Keratinocyte (primary cell): ENCODE measurements at regions not wholly inside any gene's neighbourhood (a gene's known extent, or its start where the extent isn't known, plus 50 kb on each side); places are given as distances from the start of the nearest gene placed in this dataset.

Experiments
- DNase-seq: peaks from one replicate; pipeline ENCODE4 v3.0.0-alpha.2; 2011; ENCODE audit warnings: low read depth, missing footprints, low spot score
- FAIRE-seq: peaks from 2 replicates; lab custom pipeline; 2011; peaks lifted over from hg19 to GRCh38; lab: Jason Lieb, UNC
- H2AFZ ChIP-seq: 2 replicates; pipeline ENCODE4 v1.6.0; 2012; ENCODE audit warnings: low read length, control low read depth, inconsistent platforms; ENCODE audit not compliant: control insufficient read depth
- H3K27ac ChIP-seq: 2 replicates; pipeline ENCODE4 v1.5.1; 2011; ENCODE audit warnings: low read length; ENCODE audit not compliant: control insufficient read depth, insufficient read depth
- H3K27me3 ChIP-seq: 3 replicates; pipeline ENCODE4 v1.6.0; 2011; ENCODE audit warnings: low read length; ENCODE audit not compliant: control insufficient read depth, insufficient read depth; ENCODE audit errors: extremely low read depth
- H3K36me3 ChIP-seq, 2 experiments: 2 replicates in 1 of 2; 3 replicates in 1 of 2; pipeline ENCODE4 v1.5.1; 2011; ENCODE audit warnings: low read length in 2 of 2, mild to moderate bottlenecking in 1 of 2; ENCODE audit not compliant: control insufficient read depth in 2 of 2, insufficient read depth in 2 of 2; ENCODE audit errors: extremely low read depth in 1 of 2
- H3K4me1 ChIP-seq: 3 replicates; pipeline ENCODE4 v1.5.1; 2011; ENCODE audit warnings: low read length; ENCODE audit not compliant: control insufficient read depth, insufficient read depth; ENCODE audit errors: extremely low read depth
- H3K4me2 ChIP-seq: 3 replicates; pipeline ENCODE4 v1.6.0; 2011; ENCODE audit warnings: low read depth, low read length; ENCODE audit not compliant: control insufficient read depth, insufficient read depth; ENCODE audit errors: extremely low read depth
- H3K4me3 ChIP-seq, 3 experiments: fragments of 200-600 bp in 1 of 3; sonication (generic) in 1 of 3; 2 replicates in 2 of 3; 3 replicates in 1 of 3; pipeline ENCODE4 v1.5.1; 2011 to 2016; ENCODE audit warnings: low read length in 3 of 3, mild to moderate bottlenecking in 3 of 3, control low read depth in 2 of 3, inconsistent platforms in 1 of 3, low read depth in 1 of 3, mixed read lengths in 1 of 3, mixed run types in 1 of 3, moderate library complexity in 1 of 3; ENCODE audit not compliant: control insufficient read depth in 2 of 3, insufficient read depth in 2 of 3; ENCODE audit errors: extremely low read depth in 1 of 3
- H3K79me2 ChIP-seq: 2 replicates; pipeline ENCODE4 v1.6.0; 2012; ENCODE audit warnings: low read length; ENCODE audit not compliant: control insufficient read depth, insufficient read depth
- H3K9ac ChIP-seq: 3 replicates; pipeline ENCODE4 v1.6.0; 2011; ENCODE audit warnings: low read length; ENCODE audit not compliant: control insufficient read depth, insufficient read depth; ENCODE audit errors: extremely low read depth
- H3K9me1 ChIP-seq: 3 replicates; pipeline ENCODE4 v1.6.0; 2011; ENCODE audit warnings: low read length; ENCODE audit not compliant: control insufficient read depth, insufficient read depth; ENCODE audit errors: extremely low read depth
- H3K9me3 ChIP-seq: 2 replicates; pipeline ENCODE4 v1.5.1; 2012; ENCODE audit warnings: low read depth, low read length; ENCODE audit not compliant: control insufficient read depth
- H4K20me1 ChIP-seq: 3 replicates; pipeline ENCODE4 v1.6.0; 2011; ENCODE audit warnings: low read length; ENCODE audit not compliant: control insufficient read depth, insufficient read depth; ENCODE audit errors: extremely low read depth
- EZH2 ChIP-seq: IDR thresholded peaks from one replicate; pipeline ENCODE4 v1.6.1; 2012; ENCODE audit warnings: inconsistent platforms, mild to moderate bottlenecking, low read length, moderate library complexity
- dilution Hi-C: fragments of 300-500 bp; cut with MboI; formaldehyde crosslinking; loops from one replicate; pipeline ENCODE4 v1.7.0; 2020; ENCODE audit warnings: low sequenced_read_pairs; ENCODE audit not compliant: extremely low pct_ligation_motif_present
- TF ChIP-seq, protein P1 (sequence below), 3 experiments: IDR thresholded peaks in 1 of 3; conservative IDR thresholded peaks in 1 of 3; optimal IDR thresholded peaks in 1 of 3; 2 replicates in 2 of 3; 3 replicates in 1 of 3; pipeline versions ENCODE3 to v1.5.1; 2011; ENCODE audit warnings: low read length in 3 of 3, mild to moderate bottlenecking in 3 of 3, moderate library complexity in 2 of 3, control low read depth in 1 of 3, inconsistent platforms in 1 of 3; ENCODE audit not compliant: insufficient read depth in 2 of 3; ENCODE audit errors: extremely low read depth in 1 of 3

DNA sequence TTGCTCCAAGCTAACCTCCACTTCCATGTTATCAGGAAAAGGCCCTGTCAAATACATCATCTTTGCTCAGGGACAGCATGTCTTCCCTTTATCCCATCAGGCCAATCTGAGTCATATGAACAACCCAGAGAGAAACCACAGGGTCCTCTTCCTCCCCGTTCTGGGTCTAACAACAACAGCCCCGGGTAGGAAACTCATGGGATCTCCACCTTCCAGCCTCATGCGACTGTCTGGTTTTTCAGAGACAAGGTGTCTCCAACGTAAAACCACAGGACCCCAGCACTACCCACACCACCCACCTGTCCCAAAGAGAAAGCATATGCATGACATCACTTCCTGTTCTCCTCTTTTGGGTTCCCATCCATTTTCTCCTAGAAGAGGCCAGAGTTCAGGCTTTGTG is 217.9 kb downstream of the ENC1 start:
- dilution Hi-C loops: no loop called here
- no peak for FAIRE-seq

DNA sequence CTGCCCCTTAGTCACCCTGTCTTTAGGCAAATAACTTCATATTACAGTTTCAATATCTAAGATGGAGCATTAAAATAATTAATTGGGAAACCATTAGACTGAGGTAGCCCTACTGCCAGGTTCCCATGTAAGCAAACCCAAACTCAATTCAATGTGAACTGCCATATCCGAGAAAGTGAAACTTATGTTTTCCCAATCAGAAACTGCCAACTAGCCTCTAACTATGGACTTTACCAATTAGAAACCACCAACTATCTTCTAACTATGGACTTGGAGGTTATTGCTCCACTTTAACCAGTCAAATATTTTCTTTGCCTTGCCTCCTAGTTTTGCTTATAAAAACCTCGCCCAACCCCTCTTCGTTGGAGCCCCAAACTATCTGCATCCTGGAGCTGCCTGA is 218.5 kb downstream of the ENC1 start:
- Histone ChIP-seq H3K27me3 (no peaks in the 10 kb centered on the region), H3K36me3 (no peaks in the 10 kb centered on the region), H3K79me2 (no peaks in the 10 kb centered on the region), H3K9me1 (no peaks in the 10 kb centered on the region), H4K20me1 (no peaks in the 10 kb centered on the region), H3K4me3 (no peak overlapping the region), H3K4me2 (no peak overlapping the region), H3K4me1 (peaks cover 4% of the 10 kb centered on the region), H3K9ac (no peak overlapping the region), H3K9me3 (no peaks in the 10 kb centered on the region), H2AFZ (no peak overlapping the region), H3K27ac (no peak overlapping the region)
- TF ChIP-seq EZH2: no peak
- TF ChIP-seq, protein P1, sequence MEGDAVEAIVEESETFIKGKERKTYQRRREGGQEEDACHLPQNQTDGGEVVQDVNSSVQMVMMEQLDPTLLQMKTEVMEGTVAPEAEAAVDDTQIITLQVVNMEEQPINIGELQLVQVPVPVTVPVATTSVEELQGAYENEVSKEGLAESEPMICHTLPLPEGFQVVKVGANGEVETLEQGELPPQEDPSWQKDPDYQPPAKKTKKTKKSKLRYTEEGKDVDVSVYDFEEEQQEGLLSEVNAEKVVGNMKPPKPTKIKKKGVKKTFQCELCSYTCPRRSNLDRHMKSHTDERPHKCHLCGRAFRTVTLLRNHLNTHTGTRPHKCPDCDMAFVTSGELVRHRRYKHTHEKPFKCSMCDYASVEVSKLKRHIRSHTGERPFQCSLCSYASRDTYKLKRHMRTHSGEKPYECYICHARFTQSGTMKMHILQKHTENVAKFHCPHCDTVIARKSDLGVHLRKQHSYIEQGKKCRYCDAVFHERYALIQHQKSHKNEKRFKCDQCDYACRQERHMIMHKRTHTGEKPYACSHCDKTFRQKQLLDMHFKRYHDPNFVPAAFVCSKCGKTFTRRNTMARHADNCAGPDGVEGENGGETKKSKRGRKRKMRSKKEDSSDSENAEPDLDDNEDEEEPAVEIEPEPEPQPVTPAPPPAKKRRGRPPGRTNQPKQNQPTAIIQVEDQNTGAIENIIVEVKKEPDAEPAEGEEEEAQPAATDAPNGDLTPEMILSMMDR (optimal IDR thresholded peaks at IDR 0.05 in 1 of 3, IDR thresholded peaks at IDR 0.05 in 1 of 3, conservative IDR thresholded peaks at IDR 0.05 in 1 of 3; ENCODE audit: extremely low read depth in 1 of 3, insufficient read depth in 2 of 3, low read length in 3 of 3): no peak
- FAIRE-seq (no peak), DNase-seq (no peak)
- dilution Hi-C loops: no loop called here

More for the DNA sequence above, 217.9 kb downstream of the ENC1 start:
- H2AFZ ChIP-seq: no peak overlapping the region
- H3K27ac ChIP-seq: no peak overlapping the region
- H3K4me3 ChIP-seq: no peak overlapping the region
- H3K79me2 ChIP-seq: no peaks in the 10 kb centered on the region
- H3K4me2 ChIP-seq: no peak overlapping the region
- no peaks in the 10 kb centered on the region for H3K9me1 ChIP-seq
- H3K9ac ChIP-seq: no peak overlapping the region
- no peaks in the 10 kb centered on the region for H3K9me3 ChIP-seq
- H4K20me1 ChIP-seq: no peaks in the 10 kb centered on the region
- no peaks in the 10 kb centered on the region for H3K27me3 ChIP-seq
- DNase-seq: no peak
- H3K4me1 ChIP-seq: peaks cover 4% of the 10 kb centered on the region
- no peak for TF ChIP-seq EZH2
- TF ChIP-seq, protein P1 (optimal IDR thresholded peaks at IDR 0.05 in 1 of 3, IDR thresholded peaks at IDR 0.05 in 1 of 3, conservative IDR thresholded peaks at IDR 0.05 in 1 of 3; ENCODE audit: extremely low read depth in 1 of 3, insufficient read depth in 2 of 3, low read length in 3 of 3): no peak
- no peaks in the 10 kb centered on the region for H3K36me3 ChIP-seq
